IMR-90 (cell line): ENCODE measurements at regions not wholly inside any gene's neighbourhood (a gene's known extent, or its start where the extent isn't known, plus 50 kb on each side); places are given as distances from the start of the nearest gene placed in this dataset.

Experiments
- CTCF ChIP-seq: conservative IDR thresholded peaks from 2 replicates; pipeline ENCODE4 v1.5.1; 2012; ENCODE audit warnings: mild to moderate bottlenecking, low read depth, low read length, improper control_type of control experiment
- POLR2A ChIP-seq: IDR thresholded peaks from 2 replicates; pipeline ENCODE4 v1.6.1; 2012; ENCODE audit warnings: mild to moderate bottlenecking, low read depth, low read length
- RFX5 ChIP-seq: IDR thresholded peaks from 2 replicates; pipeline ENCODE4 v1.8.0; 2012; ENCODE audit warnings: low read depth, mild to moderate bottlenecking, low read length, moderate library complexity

DNA sequence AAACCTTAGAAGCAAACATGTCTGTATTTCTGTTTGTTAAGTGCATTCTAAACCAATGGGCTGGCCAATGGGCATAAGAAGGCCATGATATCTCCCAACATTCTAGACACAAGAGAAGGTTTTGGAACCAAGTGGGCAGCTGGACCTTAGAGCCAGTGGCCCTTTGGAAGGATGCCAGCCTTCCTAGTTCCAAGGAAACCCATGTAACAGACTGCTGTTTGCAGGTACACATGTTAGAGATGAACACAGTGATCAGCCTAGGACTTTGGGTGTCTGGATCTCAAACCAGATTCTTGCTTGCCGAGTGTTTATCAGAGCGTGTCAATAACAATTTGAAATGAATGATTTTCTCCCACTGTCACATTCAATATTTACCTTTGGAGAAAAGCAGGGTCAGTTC is 97.5 kb upstream of the COPS8 start:
- no peak for TF ChIP-seq POLR2A
- no peak for TF ChIP-seq RFX5
- no peak for TF ChIP-seq CTCF
